G401 (cell line): ENCODE measurements at regions not wholly inside any gene's neighbourhood (a gene's known extent, or its start where the extent isn't known, plus 50 kb on each side); places are given as distances from the start of the nearest gene placed in this dataset.

Experiments used
- DNase-seq: peaks from one replicate; pipeline ENCODE4 v3.0.0-alpha.2; 2015; ENCODE audit warnings: low spot score
- in situ Hi-C: cut with HindIII; loops from 2 replicates; pipeline ENCODE4 v1.10.0; 2016; ENCODE audit warnings: low sequenced_read_pairs, mixed read lengths

DNA sequence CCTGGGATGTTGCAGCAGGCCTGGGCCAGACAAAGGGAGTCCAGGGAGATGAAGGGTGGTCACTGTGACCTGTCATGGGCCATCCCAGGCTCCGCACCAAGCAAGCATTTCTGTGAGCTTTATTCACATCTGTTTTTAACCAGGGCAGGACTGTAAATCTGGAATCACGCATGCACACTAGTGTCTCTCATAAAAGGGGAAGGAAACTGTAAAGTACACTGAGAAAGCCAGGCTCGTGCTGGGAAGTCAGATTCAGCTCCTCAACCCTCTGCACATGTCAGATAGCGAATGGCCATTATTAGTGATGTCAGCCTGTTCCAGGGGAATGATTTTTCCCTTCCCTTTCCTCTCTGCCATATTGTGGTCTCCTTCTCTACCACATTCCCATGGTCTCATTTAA lies 818.6 kb upstream of the RAB6C start:
- no peak for DNase-seq
- in situ Hi-C loops: no loop called here

DNA sequence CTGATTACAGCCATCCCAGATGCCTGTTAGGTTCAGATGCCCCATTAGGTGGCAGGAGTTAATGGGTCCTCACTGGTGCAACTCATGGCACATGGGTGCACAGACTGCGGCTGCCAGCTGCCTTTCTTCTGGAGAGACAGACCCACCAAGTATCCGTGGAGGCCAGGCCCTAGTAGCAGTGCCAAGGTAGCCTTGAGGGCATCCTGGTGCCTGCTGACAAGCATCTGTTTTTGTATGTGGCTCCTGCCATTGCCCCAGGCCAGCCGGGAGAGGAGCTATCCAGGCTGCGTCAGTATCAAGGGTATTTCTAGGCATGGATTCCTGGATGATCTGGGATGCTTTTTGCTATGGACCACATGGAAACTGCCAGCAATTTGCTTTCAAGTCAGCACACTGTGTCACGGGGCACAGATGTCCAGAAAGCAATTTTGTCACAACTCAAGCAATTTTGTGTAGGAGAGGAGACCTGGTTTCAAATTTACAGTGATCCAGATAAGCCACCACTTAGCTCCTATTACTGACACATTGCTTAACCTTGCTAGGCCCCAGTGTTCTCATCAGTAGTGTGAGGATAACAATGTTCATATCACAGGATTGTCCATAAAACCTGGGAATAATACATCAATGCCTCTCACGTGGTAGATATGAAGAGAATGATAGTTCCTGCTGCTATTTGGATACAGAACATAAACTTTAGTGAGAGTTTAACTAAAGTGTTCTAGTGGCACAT lies 815.1 kb upstream of the RAB6C start:
- in situ Hi-C loops: no loop called here
- no peak for DNase-seq

DNA sequence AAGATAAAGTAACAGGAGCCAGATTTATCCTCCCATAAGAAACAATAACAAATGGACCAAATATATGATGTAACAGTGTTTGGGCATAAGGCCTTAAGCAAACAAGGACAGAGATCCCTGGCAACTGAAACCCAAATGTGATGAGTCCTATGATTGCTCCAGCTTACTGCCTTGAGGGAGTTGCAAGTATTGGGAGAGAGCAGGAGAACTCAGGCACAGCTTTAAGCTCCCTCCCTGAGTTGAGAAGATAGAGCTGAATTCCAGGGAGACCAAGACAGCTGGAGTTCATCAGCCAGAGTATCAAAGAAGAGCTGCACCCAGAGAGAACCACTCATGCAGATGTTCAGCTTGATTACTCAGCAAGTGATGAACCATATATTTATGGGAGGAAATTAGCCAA lies 814.5 kb upstream of the RAB6C start:
- no peak for DNase-seq
- in situ Hi-C loops: no loop called here

DNA sequence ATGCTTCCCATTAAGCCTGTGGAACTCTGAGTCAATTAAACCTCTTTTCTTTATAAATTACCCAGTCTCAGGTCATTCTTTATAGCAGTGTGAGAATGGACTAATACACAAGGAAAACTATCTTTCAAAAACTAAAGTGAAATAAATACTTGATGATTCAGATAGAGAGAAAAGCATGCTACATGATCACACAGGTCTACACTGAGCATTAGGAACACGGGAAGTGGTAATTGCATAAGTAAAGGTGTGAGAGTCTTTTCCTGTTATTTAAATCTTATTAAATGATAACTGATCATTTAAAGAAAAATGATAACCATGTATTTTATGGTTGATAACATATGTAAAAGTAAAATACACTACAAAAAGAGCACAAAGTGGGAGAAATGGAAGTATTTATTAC lies 812.0 kb upstream of the RAB6C start:
- in situ Hi-C loops: no loop called here
- no peak for DNase-seq

DNA sequence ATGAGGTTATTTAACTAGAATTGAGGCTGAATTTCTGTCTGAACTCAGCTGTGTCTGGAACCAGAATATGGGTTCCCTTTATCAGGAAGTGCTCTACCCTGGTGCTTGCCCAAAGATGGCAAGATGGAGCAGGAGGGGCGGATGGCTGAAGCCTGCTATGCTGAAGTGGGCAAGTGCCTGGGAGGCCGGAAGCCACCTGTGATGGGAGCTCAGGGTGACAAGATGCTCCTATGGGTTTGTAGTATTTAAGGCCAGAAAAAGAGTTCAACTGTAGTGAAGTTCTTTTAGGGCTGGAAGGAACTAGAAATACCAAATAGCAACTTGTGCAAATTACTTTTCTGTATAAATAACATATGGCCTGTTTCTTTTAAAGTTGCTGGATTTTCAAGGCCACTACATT lies 808.9 kb upstream of the RAB6C start:
- DNase-seq: no peak
- in situ Hi-C loops: no loop called here

DNA sequence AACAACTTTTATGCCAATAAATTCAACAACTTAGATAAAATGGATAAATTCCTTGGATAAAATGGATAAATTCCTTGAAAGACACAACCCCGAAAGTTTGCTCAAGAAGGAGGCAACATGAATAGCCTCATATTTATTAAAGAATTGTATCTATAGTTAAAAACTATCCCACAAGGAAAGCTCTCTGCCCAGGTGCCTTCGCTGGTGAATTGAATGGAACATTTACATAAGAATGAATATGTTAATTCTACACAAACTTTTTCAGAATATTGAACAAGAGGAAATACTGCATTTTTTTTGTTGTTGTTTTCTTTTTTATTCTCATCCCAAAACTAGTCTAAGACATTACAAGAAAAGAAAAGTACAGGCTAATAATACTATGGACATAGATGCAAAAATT lies 805.3 kb upstream of the RAB6C start:
- no peak for DNase-seq
- in situ Hi-C loops: no loop called here

DNA sequence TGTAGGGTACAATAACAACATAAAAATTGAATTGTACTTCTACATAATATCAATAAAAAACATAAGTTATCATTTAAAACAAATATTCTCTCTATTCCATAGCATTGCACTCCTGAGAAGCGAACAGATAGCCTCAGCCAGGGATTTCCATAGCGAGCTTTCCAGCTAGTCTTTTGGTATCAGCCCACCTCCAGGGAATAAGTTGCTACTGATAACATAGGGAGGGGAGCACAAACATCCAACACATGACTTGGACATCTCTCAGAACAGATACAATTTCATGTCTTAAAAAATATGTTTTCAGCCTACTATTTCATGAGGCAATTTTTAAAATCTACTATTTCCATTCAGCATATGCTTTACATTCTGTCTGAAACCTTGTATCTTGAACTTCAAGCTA lies 804.4 kb upstream of the RAB6C start:
- DNase-seq: no peak
- in situ Hi-C loops: no loop called here

DNA sequence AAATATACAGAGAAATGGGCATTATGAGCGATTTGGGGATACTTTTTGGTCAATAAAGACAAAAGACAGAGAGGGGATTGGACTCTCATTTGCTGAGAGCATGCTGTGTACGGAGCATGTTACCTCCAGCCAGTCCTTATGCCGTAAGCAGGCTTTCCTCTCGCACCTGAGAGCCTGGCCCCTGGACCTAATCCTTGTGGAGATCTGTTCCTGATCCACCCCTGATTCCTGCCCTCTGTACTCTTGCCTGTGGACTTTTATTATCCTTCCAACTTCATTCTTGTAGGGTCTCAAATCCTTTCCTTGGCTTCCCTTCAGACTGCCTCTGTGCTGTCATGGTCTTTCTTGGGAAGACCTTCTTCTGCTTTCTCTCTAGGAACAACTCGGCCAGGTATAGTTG lies 803.1 kb upstream of the RAB6C start:
- in situ Hi-C loops: no loop called here
- no peak for DNase-seq

DNA sequence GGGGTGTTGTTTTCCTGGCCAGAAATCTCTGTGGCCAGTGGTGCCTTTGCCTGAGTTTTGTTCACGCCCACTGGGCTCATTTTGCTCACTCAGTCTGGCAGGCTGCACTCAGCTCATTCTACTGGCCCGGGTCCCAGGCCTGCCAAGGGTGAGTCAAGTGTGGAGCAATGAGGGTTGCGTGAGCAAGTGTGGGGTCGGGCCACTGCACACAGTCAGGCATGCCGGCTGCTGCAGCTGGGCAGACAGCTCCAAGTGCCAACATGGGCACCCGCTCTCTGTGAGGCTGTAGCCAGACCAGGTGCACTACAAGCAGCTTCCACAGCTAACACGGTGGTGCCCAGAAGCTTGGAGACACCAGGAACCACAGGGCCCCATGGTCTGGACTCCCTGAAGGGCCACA lies 801.1 kb upstream of the RAB6C start:
- DNase-seq: no peak
- in situ Hi-C loops: no loop called here

DNA sequence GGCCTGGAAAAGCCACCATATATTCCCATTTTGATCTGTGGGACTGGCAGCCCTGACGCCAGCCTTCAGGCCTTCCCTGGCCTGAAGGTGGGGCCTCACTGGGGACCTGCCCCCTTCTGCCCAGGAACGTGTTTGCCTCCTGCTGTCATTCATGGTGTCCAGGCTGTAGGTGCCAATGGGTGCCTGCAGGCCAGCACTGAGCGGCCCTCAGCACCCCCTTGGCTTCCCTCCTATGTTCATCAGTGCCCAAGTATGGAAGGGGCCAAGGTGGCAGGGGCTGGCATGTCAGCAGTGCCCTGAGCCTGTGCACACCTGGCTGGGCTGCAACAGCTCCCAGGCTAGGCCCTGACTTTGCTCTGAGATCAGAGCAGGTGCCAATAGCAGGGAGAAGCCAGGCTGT lies 800.3 kb upstream of the RAB6C start:
- DNase-seq: no peak
- in situ Hi-C loops: no loop called here

DNA sequence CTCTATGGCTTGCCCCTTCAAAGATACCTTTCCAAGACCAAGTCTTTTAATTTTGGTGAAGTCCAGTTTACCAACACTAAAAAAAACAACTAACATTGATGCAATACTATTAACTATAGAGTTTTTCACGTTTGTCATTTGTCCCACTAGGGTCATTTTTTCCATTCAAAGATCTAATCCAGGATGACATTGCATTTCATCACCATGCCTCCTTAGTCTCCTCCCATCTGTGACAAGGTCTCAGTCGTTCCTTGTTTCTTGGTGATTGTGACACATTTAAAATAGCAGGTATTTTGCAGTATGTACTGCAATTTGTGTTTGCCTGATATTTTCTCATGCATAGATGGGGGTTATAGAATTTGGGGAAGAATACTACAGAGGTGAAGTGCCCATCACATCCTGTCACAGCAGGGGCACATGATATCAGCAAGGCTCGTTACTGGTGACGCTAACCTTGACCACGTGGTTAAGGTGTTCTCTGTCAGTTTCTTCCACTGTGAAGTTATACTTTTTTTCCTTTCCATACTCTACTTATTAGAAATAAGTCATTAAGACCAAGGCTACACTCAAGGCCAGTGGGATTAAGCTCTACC lies 799.2 kb upstream of the RAB6C start:
- DNase-seq: no peak
- in situ Hi-C loops: no loop called here

DNA sequence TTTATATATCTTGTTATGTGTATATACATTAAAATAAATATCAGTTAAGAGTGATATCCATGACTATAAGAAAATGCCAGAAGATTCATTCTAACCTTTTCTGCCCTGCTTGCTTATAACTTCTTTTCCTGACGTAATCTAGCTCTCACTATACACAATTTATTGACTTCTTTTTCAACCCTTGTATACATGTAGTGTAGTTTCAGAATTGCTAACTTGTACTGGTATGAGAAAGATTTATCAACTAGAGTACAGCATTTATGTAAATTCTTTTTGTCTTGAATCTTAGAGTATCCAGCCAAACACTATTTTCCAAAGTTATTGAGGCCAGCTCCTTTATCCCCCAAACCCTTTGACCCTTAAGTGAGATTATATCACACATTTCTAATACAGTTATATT lies 798.0 kb upstream of the RAB6C start:
- in situ Hi-C loops: no loop called here
- DNase-seq: no peak

DNA sequence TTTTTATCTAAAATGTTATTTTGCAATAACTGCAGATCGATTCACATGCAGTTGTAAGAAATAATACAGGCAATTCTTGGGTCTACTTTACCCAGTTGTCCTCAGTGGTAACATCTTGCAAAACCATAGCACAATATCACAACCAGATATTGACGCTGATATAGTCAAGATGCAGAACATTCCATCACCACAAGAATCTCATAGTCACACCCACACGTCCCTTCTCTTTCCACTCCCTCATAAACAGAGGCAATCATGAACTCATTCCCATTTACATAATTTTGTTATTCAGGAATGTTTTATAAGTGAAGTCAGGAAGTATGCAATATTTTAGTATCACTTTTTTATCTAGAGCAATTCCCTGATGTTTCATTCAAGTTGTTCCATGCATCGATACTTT lies 797.5 kb upstream of the RAB6C start:
- in situ Hi-C loops: no loop called here

DNA sequence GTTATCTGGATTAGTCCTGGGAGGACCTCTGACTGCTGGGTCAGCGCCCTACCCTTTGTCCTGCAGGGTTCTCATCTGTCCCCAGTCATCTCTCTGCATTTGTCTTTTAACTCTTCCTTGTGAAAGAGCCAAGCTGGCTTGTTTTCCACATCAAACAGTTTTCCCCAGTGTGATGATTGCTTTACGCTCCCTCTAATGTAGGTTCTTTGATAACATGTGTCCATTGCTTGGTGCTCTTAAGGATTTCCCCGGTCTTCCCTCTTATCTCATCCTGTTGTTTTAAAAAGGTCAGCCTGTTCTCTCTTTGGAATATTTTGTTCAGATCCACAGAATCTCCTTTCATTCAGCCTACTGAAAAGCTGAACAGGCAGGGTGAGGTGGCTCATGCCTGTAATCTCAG lies 792.1 kb upstream of the RAB6C start:
- no peak for DNase-seq
- in situ Hi-C loops: no loop called here

More for the DNA sequence above, 797.5 kb upstream of the RAB6C start:
- DNase-seq: no peak

DNA sequence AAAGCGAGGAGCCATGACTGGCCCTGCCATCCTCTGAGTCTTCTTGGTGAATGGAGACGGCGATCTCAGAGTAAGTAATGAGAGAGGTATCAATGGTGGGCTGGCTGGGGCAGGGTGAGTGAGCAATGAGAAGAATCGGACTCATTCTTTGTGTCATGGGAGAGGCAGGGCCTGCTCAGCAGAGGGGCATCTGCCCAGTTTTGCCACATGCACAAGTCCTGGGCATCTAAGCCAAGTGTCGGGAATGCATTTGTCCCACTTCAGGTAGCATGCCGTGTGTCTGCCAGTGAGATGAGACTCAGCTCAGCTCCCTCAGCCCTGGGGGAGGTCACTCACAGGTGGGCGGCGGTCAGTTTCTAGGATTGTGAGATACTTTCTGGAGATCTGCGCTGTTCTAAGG lies 791.0 kb upstream of the RAB6C start:
- no peak for DNase-seq
- in situ Hi-C loops: no loop called here

DNA sequence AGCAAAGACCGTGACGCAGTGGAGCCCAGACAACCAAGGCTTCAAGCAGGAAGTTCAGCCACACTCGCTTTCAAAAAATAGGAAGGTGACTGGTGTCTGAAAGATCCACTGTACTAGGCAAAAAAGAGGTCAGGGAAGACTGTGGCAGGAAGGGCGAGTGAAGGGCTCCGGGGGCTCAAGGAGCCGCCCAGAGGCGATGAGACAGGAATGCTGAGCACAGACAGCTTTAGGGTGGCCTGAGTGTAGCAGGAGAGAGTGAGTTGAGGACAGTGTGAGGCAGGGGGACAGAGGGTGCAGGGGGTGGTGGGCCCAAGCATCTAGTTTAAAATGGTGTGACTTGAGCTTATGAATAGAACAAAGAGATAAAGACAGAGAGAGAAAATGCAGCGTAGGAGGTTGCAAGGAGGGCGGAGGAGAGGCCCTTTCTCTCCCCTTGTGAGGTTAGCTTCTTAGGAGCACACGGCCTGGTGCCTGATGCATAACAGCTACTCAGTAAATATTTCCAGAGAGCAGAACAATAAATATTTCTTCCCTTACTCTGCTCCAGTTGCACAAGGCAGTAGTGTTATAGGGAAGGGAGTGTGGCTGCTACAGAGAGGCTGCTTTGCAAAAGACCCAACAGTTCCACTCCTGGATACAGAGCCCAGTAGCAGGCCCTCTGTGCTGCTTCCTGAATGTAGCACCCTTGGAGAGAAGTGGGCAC lies 789.7 kb upstream of the RAB6C start:
- DNase-seq: no peak
- in situ Hi-C loops: no loop called here

DNA sequence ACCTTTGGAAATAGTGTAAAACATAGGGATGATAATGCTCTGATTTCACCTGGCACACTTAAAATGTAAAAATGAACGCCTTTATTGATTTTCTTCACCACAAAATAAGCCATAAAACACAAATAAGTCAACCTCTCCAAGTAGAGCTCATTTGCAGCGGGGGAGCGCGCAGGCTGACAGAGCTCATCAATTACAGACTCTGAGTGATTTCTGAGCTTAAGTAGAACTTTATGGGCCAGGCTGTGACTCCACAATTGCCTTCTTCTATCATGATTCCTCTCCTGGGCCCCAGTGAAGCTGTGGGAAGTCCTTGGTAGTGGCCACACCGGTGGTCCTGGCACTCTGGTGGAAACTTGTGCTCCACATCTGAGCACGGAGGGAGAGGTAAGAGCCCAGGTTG lies 789.0 kb upstream of the RAB6C start:
- no peak for DNase-seq
- in situ Hi-C loops: no loop called here

DNA sequence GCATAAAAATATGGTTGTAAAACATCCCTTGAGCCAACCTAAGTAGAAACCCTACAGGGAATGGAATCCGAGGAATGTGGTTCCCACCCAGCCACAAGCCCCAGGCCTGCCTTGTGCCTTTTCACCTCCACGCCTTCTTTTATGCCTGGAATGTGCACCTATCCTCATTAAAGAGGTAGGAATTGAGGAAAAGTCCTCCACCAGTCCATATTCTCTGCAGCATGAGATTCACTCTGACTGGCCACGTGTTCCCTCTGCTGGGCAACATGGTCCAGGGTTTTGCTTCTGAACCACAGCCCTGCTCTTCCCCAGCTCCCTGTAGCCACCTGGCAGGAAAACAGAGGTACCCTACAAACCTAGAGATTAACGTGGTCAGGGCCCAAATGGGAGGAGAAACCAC lies 787.9 kb upstream of the RAB6C start:
- no peak for DNase-seq
- in situ Hi-C loops: no loop called here

DNA sequence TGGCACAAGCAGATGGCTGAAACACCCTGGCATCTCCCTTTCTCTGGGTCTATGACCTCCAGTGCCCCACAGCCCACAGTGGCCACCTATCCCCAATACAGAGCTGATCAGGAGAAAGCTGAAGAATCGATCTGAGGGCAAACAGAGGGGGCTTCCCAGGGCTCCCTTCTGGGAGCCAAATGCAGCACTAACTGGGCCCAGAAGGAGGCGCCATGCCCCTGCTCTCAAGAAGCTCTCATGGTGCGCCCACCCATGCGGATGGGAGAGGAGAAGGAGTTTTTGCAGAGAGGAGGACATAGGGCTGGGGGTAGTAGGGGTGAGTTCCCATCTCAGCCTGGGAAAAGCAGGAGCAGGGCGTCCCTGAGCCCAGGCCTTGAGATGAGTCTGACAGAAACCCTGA lies 787.3 kb upstream of the RAB6C start:
- no peak for DNase-seq
- in situ Hi-C loops: no loop called here

DNA sequence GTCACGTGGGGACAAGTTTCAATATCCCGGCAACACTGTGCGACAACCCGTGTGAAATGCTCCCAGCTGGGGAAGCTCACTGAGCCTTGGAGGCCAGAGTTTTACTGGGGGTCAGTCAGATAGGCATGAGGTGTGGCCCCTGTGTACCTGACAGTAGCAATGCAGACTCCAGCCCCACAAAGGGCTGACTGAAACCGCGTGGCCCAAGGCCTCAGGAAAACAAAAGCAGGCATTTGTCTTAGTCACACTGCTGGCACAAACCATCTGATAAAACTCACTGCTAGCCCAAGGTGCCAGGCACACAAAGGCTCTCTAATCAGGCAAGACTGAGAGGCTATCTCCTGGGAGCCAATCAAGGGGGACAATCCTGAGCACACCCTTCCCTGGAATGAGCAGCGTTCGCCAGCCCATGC lies 786.6 kb upstream of the RAB6C start:
- DNase-seq: no peak
- in situ Hi-C loops: no loop called here

DNA sequence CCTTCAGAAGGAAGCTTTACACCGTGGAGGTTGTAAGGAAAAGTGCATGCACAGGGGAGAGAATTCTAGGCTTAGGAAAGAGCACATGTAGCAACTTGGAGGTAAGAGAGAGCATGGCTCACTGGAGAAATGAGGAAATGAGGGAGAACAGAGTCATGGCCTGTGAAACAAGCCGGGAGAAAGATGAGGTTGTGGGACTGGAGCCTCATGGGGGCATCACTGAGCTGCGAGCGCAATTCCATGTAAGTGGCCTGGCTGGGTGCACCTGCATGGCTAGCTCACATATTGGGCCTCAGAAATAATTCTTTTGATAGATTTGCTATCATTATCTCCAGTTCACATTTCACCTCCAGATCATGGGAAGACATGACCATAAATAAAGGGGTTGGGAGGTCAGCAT lies 785.5 kb upstream of the RAB6C start:
- DNase-seq: no peak
- in situ Hi-C loops: no loop called here
